Fibroblast of lung (primary cell): ENCODE measurements at regions not wholly inside any gene's neighbourhood (a gene's known extent, or its start where the extent isn't known, plus 50 kb on each side); places are given as distances from the start of the nearest gene placed in this dataset.
"Not testable (repeated sequence)": the region's sequence is repeated elsewhere in the genome, so short reads cannot be mapped to it uniquely, and the experiment has no call there.

ENCODE experiments used
- DNase-seq, 2 donors: peaks; one replicate each; pipeline versions ENCODE4 v3.0.0 to v3.0.0-alpha.2; 2010; ENCODE audit warnings: low read depth in 2 of 2
- H2AFZ ChIP-seq: 2 replicates; pipeline ENCODE4 v1.5.1; 2012; ENCODE audit warnings: low read length, control low read depth, inconsistent platforms
- H3K27ac ChIP-seq: 2 replicates; pipeline ENCODE4 v1.5.1; 2011; ENCODE audit warnings: low read length, control low read depth; ENCODE audit not compliant: insufficient read depth
- H3K27me3 ChIP-seq: 2 replicates; pipeline ENCODE4 v1.5.1; 2011; ENCODE audit warnings: mild to moderate bottlenecking, low read length; ENCODE audit not compliant: control insufficient read depth, insufficient read depth
- H3K36me3 ChIP-seq: 2 replicates; pipeline ENCODE4 v1.5.1; 2011; ENCODE audit warnings: low read length; ENCODE audit not compliant: control insufficient read depth, insufficient read depth
- H3K4me1 ChIP-seq: 2 replicates; pipeline ENCODE4 v1.5.1; 2011; ENCODE audit warnings: low read length; ENCODE audit not compliant: control insufficient read depth, insufficient read depth; ENCODE audit errors: extremely low read depth
- H3K4me2 ChIP-seq: 2 replicates; pipeline ENCODE4 v1.5.1; 2011; ENCODE audit warnings: low read length, control low read depth; ENCODE audit not compliant: insufficient read depth; ENCODE audit errors: extremely low read depth
- H3K4me3 ChIP-seq, 4 experiments: fragments of 200-600 bp in 1 of 4; sonication (generic) in 1 of 4; replicated peaks in 1 of 4; 2 replicates each; pipeline ENCODE4 v1.5.1; 2011 to 2016; ENCODE audit warnings: low read length in 4 of 4, low read depth in 3 of 4, mild to moderate bottlenecking in 3 of 4, control low read depth in 2 of 4, inconsistent platforms in 1 of 4, mixed read lengths in 1 of 4; ENCODE audit not compliant: insufficient read depth in 1 of 4; ENCODE audit errors: control extremely low read depth in 1 of 4
- H3K79me2 ChIP-seq: 2 replicates; pipeline ENCODE4 v1.5.1; 2012; ENCODE audit warnings: mild to moderate bottlenecking, low read length, inconsistent platforms; ENCODE audit not compliant: control insufficient read depth, insufficient read depth
- H3K9ac ChIP-seq: 2 replicates; pipeline ENCODE4 v1.5.1; 2011; ENCODE audit warnings: mild to moderate bottlenecking, low read length, control low read depth; ENCODE audit not compliant: insufficient read depth
- H3K9me3 ChIP-seq: 2 replicates; pipeline ENCODE4 v1.5.1; 2012; ENCODE audit warnings: low read depth, low read length; ENCODE audit not compliant: control insufficient read depth, insufficient read depth
- H4K20me1 ChIP-seq: 2 replicates; pipeline ENCODE4 v1.5.1; 2011; ENCODE audit warnings: low read length; ENCODE audit not compliant: control insufficient read depth, insufficient read depth; ENCODE audit errors: extremely low read depth
- CTCF ChIP-seq, 2 donors: IDR thresholded peaks in 1 of 2; conservative IDR thresholded peaks in 1 of 2; 1 replicate in 1 of 2; 2 replicates in 1 of 2; pipeline ENCODE4 v1.5.1; 2011 to 2012; ENCODE audit warnings: low read length in 2 of 2, control low read depth in 1 of 2, inconsistent platforms in 1 of 2, low read depth in 1 of 2, mild to moderate bottlenecking in 1 of 2
- EZH2 ChIP-seq: IDR thresholded peaks from 2 replicates; pipeline ENCODE4 v1.5.1; 2012; ENCODE audit warnings: low read length, control low read depth, mild to moderate bottlenecking; ENCODE audit errors: missing control alignments

DNA sequence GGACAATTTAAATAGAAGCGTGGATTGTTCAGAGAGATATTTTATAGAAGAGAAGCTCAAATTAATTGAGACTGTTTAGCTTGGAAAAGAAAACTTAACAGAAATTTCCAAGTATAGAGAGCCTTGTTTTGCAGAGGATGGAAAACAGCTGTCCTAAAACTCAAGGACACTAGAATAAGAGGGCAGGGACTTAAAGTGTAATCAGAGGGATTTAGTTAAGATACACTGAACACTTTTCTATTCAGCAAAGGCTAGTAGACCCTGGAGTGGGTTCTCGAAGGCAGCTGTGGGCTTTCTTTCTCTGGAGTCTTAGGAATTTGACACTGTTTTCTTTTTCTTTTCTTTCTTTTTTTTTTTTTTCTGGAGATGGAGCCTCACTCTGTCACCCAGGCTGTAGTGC is 92.7 kb upstream of the ARX start:
- TF ChIP-seq CTCF (conservative IDR thresholded peaks at IDR 0.05 in 1 of 2, IDR thresholded peaks at IDR 0.05 in 1 of 2; ENCODE audit: low read depth in 1 of 2, low read length in 2 of 2) (no peak), EZH2 (no peak)
- Histone ChIP-seq H3K27me3 (no peaks in the 10 kb centered on the region), H3K27ac (no peak overlapping the region), H3K36me3 (no peaks in the 10 kb centered on the region), H3K4me1 (no peaks in the 10 kb centered on the region), H2AFZ (no peak overlapping the region), H3K9me3 (no peaks in the 10 kb centered on the region), H3K79me2 (no peaks in the 10 kb centered on the region), H3K9ac (no peak overlapping the region), H3K4me3 (no peak overlapping the region), H4K20me1 (no peaks in the 10 kb centered on the region), H3K4me2 (no peak overlapping the region)
- DNase-seq = no peak

DNA sequence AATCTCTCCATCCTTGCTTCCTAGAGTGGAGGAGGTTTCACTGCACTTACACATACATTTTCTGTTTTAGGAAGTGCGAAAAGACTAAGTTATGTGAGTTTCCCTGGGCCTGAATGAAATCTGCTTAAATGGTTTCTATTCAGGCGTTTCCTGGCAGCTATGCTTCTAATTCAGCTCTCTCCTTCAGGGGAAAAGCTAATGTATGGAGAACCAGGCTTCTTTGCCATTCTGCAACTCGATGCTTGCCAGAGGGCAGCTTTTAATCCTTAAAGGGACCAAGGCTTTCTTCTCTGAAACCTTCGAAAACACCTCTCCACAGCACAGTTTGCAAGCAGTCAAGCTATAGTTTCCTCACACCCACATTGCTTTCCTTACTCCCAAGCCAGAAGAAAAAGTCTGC is 89.5 kb upstream of the ARX start:
- Histone ChIP-seq H2AFZ (no peak overlapping the region), H3K9ac (no peak overlapping the region), H3K9me3 (no peaks in the 10 kb centered on the region), H3K4me2 (no peak overlapping the region), H3K27ac (no peak overlapping the region), H3K27me3 (no peaks in the 10 kb centered on the region), H3K36me3 (no peaks in the 10 kb centered on the region), H4K20me1 (no peaks in the 10 kb centered on the region), H3K4me1 (no peaks in the 10 kb centered on the region), H3K79me2 (no peaks in the 10 kb centered on the region), H3K4me3 (no peak overlapping the region)
- TF ChIP-seq EZH2 (no peak), CTCF (conservative IDR thresholded peaks at IDR 0.05 in 1 of 2, IDR thresholded peaks at IDR 0.05 in 1 of 2; ENCODE audit: low read depth in 1 of 2, low read length in 2 of 2) (no peak)
- no peak for DNase-seq

- H3K27ac ChIP-seq = no peak overlapping the region
- H3K9me3 ChIP-seq = no peaks in the 10 kb centered on the region
- H3K4me1 ChIP-seq = no peaks in the 10 kb centered on the region
- H3K4me2 ChIP-seq = no peak overlapping the region
- H3K36me3 ChIP-seq = no peaks in the 10 kb centered on the region
- no peak overlapping the region for H3K9ac ChIP-seq
- H3K79me2 ChIP-seq = no peaks in the 10 kb centered on the region
- no peaks in the 10 kb centered on the region for H3K27me3 ChIP-seq
- DNase-seq = peak in 1 of 2 donors; percentile 0
- TF ChIP-seq CTCF (conservative IDR thresholded peaks at IDR 0.05 in 1 of 2, IDR thresholded peaks at IDR 0.05 in 1 of 2; ENCODE audit: low read depth in 1 of 2, low read length in 2 of 2) = no peak
- TF ChIP-seq EZH2 = no peak
- H2AFZ ChIP-seq = no peak overlapping the region
- no peaks in the 10 kb centered on the region for H4K20me1 ChIP-seq
- no peak overlapping the region for H3K4me3 ChIP-seq
These were observed 80.8 kb upstream of the ARX start for GRCh38 chrX:25096522-25097045.

- H2AFZ ChIP-seq, H3K9me3 ChIP-seq, H3K79me2 ChIP-seq, H3K4me2 ChIP-seq, H3K27me3 ChIP-seq, H3K27ac ChIP-seq, H3K4me1 ChIP-seq, H3K4me3 ChIP-seq, H3K36me3 ChIP-seq, H4K20me1 ChIP-seq, H3K9ac ChIP-seq, DNase-seq: not testable (repeated sequence)
These were observed 75.4 kb upstream of the ARX start for GRCh38 chrX:25091152-25091551.
